HuH-7 (cell line): ENCODE measurements at regions not wholly inside any gene's neighbourhood (a gene's known extent, or its start where the extent isn't known, plus 50 kb on each side); places are given as distances from the start of the nearest gene placed in this dataset.
A peak's percentile ranks its signal among the peaks of the same experiment; 100 is the strongest.
"Not testable (repeated sequence)": the region's sequence is repeated elsewhere in the genome, so short reads cannot be mapped to it uniquely, and the experiment has no call there.

ENCODE experiments used
- DNase-seq: peaks from one replicate; pipeline ENCODE4 v3.0.0; 2011; ENCODE audit warnings: low spot score

DNA sequence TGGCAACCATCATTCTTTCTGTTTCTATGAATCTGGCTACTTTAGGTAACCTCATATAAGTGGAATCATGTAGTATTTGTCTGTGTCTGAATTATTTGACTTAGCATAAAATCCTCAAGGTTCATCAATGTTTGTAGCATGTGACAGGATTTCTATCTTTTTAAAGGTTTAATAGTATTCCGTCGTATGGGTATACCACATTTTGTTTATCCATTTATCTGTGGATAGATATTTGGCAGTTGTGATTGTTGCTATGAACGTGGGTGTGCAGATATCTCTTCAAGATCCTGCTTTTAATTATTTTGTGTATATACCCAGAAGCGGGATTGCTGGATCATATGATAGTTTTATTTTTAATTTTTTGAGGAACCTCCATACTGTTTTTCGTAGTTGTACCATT lies 421.7 kb downstream of the PCNX1 start:
- no peak for DNase-seq

DNA sequence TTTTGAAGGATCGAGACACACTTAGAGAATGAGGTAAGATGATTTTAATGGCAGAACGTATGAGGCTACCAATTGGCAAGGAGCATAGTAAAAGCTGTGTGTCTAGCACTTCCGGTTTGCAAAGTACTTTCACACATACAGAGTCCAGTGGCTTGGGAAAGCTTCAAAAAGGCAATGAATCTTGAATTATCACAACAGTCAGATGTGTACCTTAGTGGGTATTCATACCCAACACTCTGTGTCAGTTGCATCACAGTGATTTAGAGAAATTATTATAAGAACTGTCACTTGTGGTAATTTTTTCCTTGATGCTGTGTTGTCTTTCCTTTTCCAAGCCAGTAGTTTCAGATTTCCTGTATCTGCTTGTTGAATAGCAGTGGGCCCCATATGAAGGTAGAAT lies 424.1 kb downstream of the PCNX1 start:
- no peak for DNase-seq

DNA sequence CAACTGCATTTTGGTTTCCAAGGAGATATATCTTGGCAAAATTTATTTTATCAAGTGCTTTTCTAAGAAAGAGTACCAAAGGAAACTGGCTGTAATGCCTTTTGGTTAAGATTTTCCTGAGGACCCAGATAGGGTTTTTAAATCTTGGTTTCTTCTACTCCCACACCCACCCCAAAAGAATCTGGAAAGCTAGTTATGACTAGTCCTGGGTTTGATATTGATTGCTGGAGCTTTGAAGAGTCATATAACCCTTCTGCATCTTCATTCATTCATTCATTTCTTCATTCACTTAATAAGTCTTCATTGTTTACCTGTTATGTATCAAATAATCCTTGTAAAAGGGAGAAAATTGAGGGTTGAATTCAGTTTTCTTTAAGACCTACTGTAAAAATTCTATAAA lies 425.2 kb downstream of the PCNX1 start:
- DNase-seq: no peak

DNA sequence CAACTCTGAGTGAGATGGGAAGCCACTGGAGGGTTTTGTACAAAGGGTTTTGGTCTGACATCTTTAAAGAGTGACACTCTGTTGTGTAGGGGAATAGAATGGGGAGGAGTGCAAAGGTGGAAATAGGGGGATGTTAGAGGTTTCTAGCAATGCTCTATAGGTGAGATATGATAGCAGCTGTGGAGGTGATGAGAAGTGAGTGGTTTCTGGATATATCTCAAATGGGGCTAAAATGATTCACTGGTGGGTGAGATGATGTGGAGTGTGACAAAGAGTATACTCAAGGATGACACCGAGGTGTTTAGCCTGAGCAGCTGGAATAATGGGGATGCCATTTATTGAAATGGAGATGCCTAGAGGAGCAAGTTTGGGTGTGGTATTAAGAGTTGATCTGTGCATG lies 426.4 kb downstream of the PCNX1 start:
- no peak for DNase-seq

DNA sequence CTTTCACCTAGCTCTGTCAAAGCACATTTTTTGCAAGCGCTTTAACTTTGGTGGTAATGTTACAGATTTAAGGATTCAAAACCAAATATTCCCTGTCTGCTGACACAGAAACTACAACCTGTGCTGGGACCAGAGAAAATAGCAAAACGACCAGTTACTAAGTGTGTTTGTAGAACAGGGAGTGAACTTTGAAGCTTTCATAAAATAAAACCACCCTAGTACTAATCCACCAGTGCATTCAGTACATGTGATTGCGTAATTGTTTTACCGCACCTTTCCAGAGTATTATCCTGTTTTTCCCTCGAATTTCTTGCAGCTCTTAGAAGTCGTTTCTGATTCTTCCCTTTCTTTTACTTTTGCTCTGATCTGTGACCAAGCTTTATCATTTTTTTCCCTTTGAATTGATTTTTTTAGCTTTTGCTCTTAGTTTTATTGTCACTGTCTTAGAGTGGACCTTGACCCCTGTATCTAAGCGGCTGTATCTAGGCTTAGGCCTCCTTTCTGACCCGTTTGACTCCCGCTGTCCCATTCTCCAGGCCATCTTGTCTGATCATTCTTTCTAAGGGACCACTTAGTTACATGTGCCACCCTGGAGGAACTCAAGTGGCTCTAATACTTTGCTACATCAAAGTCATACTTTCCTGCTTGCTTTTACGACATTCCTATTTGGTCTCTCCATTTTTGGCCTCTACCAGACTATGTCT lies 429.4 kb downstream of the PCNX1 start:
- peak; percentile 32 for DNase-seq

DNA sequence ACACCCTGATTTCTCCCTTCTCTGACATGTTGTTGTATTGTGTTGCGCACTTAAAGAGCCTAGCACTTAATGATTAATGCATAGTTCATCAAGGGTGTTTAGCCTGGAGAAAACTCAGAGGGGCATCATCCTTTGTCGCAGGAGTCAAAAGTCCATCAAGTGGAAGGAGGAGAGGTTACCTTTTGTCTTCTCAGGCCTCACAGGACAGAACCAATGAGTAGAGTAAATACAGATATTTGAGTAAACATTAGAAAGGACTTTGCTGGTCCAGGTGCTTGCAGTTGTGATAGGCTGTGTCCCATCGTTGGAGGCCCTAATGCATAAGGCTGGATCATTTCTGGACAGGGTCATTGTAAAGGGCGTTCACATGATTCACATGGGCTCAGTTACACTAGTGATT lies 430.9 kb downstream of the PCNX1 start:
- no peak for DNase-seq

DNA sequence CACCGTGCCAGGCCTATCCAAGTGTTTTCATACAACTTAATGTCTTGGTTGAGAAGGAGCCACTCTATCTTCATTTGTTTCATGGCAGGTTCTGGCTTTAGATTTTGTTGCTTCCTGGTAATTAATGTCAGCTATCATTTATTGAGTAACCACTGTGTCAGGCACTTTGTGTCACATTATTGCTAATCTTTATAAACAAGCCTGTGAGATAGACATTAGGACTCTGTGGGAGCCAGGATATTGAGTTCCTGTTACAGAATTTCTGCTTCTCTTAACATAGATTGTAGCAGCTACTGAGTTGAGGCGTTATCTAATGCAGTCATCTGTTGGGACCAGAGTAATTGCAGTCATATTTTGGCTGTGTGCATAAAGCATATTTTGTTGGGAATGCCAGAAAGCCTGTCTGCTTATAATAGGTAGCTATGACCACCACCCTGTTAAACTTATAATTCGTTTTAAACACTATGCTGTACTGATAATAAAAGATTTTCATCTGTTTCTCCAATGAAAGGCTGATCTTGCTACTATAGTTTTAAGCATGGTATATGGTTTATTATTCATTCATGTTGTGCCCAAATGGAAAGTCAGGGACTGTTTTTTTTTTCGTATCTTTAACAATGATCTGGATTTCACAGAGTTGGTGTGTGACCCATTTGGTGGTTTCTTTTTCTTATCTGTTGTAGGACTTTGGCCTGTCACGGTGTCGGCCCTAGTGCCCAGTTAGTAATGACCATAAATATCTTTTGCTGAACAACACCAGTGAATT lies 432.6 kb downstream of the PCNX1 start:
- DNase-seq: no peak

DNA sequence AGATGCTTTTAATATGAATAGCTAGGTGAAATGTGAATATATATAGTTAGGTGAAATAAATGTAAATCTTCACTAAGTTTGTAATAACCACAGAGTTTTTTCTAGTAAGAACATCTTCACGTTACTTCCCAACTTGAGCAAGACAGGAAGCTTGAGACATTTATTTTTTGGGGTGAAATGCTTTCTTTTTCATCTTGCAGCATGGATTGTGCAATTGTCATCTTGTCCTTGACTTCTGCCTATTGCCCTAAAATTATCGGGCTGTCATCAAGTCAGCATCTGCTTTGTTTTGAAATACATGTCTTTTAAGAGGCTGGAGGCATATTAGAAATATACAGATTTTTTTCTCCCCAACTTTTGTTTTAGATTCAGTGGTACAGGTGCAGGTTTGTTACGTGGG lies 433.9 kb downstream of the PCNX1 start:
- DNase-seq: no peak

DNA sequence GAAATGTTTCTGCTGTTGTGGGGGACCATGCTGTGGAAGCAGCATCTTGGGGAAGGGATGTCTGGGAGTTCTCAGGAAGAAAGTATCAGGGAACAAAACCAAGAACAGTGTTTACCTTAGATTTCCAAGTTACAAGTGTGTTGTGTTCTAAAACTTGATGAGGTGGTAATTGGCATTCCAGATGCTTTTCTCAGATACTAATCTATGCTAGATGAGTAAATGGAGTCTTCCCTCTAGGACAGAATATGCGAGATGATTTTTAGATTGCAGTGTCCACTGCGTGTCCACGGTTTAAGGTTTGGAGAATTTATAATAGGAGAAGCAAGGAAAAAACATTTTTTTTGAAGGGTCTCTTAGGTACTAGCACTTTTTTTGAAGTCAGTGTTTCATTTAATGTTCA lies 436.5 kb downstream of the PCNX1 start:
- DNase-seq: no peak

DNA sequence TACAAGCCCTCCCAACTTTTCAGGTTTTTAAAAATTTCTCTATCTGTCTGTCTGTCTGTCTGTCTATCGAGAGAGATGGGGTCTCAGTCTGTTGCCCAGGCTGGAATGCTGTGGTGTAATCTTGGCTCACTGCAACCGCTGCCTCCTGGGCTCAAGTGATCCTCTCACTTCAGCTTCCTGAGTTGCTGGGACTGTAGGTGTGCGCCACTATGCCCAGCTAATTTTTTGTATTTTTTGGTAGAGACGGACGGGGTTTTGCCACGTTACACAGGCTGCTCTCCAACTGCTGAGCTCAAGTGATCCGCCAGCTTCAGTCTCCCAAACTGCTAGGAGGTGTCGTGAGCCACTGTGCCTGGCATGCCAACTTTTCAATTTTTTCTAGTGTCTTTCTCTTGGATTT lies 437.2 kb downstream of the PCNX1 start:
- DNase-seq: no peak

DNA sequence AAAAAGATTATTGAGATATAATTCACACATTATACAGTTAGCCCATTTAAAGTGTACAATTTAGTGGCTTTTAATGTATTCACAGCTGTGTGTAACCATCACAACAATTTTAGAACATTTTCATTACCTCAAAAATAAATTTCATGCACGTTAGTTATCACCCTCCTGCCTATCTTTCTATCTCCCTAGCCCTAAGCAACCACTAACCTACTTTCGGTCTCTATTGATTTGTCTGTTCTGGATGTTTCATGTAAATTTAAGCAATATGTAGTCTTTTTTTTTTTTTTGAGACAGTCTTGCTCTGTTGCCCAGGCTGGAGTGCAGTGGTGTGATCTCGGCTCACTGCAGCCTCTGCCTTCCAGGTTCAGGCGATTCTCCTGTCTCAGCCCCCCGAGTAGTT lies 439.4 kb downstream of the PCNX1 start:
- no peak for DNase-seq

DNA sequence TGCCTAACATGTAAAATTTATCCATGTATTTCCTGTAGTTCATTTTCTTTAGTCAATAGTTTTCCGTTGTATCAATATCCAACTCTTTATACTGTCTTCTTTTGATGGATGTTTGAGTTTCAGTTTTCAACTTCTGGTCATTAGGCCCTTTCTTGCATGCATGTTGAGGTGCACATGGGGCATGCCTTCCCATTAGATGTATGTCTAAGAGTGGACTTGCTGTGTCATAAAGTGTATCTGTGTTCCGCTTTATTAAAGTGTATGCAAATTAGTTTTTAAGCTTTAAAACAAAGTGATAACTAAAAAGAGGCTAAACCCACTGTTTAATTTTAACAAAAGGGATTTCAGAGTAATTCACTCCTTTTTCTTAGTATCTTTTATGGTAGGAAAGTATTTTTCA lies 441.1 kb downstream of the PCNX1 start:
- no peak for DNase-seq

DNA sequence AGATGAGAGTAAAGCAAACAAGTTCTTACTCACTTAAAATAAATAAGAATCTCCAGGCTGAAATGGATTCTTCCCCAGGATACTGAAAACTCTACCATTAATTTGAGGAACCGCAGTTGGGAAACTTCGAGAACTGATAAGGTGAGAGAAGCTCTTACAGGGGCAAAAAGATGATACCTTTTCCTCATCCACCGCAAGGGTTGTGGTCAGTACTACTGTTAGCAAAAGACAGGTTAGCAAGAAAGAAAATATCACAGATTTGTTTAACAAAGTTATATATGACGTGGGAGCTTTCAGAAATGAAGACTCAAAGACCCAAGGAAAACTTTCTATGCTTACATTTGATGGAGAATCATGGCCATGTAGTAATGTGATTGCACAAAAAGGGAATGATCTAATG lies 441.6 kb downstream of the PCNX1 start:
- DNase-seq: no peak

DNA sequence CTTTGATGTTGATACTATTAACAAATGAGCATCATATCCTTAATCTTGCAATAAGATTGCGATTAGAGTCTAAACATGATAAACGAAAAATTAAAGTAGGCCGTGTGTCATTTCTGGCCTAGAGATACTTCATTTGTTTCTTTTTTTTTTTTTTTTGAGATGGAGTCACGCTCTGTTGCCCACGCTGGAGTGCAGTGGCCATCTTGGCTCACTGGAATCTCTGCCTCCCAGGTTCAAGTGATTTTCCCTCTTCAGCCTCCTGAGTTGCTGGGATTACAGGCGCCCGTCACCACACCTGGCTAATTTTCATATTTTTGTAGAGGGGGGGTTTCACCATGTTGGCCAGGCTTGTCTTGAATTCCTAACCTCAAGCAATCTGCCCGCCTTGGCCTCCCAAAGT lies 446.9 kb downstream of the PCNX1 start:
- no peak for DNase-seq

DNA sequence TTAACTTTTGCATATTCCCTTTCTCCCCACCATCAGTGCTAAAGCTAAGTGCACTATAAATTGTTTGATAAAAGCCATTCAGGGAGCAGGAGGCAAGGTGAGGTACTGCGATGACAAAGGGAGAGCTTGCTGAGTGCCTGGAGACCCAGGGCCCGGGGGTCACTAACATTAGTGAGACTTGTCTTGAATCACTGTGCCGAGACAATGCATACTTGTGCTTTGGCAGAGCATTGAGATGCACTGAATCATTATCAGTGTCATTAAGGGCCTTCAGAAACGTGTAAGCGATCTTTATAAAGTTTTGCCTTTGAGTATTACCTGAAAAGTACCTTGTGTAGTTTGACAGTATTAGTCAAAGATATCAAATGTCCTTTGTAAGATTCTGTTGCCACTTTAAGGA lies 447.5 kb downstream of the PCNX1 start:
- no peak for DNase-seq

DNA sequence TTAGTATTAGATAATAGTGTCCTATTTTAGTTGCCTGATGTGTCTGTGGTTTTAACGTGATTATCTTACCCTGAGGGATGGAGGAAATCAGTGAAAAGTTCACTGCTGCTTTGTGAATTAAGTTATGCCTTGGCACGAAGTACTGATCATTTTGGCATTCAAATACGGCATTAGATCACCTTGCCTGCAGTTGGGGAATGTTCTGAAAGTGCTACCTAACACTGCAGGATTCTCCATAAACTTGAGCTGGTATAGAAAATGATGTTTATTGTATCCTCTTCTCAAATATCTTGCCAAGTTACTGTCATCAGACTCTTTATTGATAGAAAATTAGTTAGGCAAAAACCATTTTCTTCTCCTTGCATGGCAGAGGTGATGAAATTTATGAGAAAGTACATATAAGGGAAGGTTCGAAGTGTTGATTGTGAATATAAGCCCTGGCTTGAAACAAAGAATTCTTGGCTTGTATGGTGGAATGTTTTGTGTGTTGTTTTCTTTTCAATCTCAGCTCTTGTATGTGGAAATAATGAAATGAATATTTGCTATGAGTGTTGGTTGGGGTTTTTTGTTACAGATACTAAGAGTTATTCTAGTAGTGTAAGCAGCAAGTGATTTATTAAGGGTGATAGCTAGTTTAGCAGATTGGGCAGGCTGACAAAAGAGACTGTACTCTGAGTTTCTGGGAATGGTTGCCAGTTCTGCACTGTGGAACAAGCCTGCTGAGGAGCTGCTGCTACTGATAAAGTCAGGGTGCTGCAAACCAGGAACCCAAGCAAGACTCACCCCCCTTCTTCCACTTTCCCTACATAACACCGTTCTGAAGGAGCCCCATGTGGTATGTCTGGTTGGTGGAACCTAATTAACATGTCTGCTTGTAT lies 448.3 kb downstream of the PCNX1 start:
- DNase-seq: no peak

DNA sequence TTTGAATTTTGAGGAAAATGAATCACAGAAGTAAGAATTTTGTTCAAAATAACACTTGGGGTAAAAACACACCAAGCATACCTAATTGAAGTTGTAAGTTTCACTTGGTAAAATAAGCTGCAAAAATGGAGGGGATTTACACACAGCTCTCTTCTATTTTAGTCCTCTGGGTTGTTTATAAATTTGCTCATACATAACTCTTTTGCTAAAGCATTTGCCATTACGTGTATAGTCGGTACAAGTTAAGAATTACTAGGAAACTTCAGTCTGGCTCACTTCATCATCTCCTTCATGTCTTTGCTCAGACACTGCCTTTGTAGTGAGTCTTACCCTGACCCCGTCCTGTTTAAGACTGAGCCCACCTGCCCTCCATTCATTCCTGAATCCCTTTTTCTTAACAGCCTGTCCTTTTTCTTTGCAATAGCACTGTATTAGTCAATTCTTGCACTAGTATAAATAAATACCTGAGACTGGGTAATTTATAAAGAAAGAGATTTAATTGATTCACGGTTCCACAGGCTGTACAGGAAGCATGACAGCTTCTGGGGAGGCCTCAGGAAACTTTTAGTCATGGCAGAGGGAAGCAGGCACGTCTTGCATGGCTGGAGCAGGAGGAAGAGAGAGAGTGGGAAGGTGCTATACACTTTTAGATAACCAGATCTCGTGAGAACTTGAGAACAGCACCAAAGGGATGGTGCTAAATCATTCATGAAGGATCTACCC lies 451.1 kb downstream of the PCNX1 start:
- no peak for DNase-seq

DNA sequence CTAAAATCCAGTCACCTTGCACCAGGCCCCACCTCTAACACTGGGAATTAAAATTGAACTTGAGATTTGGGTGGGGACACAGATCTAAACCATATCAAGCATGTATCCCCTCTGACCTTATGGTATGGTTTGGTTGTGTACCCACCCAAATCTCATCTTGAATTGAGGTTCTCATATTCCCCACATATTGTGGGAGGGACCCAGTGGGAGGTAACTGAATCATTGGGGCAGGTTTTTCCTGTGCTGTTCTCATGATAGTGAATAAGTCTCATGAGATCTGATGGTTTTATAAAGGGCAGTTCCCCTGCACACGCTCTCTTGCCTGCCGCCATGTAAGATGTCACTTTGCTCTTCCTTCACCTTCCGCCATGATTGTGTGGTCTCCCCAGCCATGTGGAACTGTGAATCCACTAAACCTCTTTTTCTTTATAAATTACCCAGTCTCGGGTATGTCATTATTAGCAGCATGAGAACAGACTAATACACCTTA lies 451.7 kb downstream of the PCNX1 start:
- DNase-seq: not testable (repeated sequence)

DNA sequence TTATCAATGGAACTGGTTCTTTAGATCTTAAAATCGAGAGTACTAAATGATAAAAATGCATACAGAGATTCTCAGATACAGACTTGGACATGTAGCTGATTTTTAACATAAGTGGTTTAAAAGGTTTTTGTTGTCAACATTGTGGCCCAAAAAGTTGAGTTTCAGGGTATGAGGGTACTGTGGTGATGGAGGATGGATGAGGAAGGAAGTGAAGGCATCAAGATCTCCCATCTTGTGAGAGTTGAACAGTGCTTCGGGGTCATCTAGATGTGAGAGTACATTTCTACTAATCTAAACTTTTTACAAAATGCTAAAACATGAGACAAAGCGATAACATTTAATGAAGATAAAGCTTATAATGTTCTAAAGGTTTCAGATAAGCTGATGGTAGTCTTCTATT lies 452.6 kb downstream of the PCNX1 start:
- DNase-seq: no peak

DNA sequence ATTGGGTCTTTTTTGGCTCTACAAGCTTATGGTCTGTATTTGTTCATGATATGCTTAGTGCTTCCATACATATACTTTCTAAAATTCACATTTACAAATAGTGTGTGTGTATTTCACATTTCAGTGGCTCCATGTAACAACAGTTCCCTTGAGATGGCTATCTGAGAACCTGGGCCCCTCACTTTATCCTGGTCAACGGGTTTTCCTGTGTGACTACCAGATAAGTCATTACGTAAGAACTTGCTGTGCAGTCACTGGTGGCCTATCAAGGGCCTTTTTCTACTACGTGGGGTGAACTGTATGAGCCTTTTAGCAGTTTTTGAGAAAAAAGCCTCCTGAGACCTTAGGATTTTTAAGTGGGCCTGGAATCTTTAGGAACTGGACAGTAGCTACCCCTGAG lies 454.1 kb downstream of the PCNX1 start:
- no peak for DNase-seq

DNA sequence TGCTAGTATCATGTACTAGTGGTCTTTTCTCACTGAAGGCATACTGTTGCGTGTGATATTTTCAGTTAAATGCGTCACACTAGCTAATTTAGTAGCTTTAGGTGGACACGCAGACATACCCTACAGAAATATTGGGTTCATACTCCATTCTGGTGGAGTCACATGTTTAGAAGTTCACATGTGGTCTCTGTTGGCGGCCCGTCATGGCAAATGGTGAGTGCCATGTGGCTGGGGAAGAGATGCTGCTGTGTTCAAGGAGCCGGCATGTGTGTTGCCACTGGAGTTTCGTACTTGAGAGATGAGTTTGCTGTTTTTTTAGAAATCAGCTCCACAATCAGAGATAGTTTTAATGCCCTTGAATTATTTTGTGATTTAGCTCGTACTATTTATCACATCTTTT lies 454.6 kb downstream of the PCNX1 start:
- DNase-seq: no peak

DNA sequence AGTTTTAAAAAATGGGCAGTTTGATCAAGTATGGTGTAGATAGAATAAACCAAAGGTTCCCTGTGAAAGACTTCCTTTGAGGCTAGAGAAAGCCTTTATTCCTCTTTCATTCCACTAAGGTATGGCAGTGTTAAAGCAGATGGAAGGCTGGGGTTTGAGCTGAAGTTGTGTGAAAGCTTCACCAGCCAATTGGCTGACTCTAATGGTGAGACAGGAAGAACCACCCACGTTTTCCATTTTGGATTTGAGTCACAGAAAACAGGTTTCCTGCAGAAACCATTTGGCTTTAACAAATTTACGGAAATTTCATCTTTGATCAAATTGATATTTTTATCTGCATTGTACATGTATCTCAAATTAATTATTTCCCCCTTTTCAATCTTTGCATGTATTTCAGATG lies 455.0 kb downstream of the PCNX1 start:
- DNase-seq: no peak
